ENCODE measurements at regions not wholly inside any gene's neighbourhood (a gene's known extent, or its start where the extent isn't known, plus 50 kb on each side); places are given as distances from the start of the nearest gene placed in this dataset.

DNA sequence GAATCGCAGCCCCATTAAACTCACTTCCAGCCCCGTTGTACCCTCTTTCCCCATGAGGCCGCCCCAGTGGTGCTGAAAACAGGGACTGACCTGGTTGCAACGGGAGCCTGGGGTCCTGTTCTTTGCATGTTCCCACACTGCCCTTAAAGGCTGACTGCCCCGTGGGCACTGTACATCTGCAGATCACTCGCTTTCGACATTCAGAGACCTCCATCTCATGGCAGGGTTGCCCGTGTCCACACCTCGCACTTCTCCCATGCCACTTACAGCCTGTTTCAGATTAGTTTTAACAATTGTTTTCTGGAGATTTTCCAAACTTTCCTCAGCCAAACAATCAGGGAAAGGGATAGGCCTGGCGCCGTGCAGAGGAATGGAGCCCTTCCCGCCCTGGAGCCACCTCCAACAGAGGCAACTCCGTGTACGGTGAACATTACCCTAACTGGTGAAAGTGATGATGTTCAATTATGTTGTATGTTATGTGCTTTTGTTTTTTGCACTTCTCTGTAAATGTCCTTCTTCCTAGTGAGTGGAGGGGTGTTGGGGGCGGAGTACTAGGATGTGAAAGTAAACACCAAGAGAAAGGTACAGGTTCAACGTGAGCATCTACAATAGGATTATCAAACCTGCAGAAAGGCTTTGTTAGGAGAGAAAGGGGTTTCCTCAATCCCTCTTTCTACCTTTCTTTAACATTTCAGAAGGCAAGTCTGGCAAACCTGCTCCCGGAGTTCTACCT is 262.8 kb downstream of the FOXO1 start:
- DNase-seq = no peak

DNA sequence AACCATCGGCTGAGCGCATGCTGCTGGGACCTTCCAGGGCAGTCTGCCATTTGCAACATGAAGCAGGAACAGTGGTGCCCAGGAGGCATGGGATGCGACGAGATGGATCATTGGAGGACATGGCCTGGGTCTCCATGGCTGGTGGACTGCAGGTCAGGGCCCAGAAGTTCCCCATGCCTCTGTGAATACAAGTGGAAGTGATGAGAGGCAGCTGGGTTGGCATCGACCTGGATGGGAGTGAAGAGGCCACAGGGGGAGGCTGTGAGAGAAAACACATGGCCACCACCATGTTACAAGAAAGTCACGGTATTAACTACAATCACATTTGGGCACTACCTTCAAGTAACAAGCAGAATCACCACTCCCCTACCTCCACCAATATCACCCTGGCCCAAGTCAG is 262.0 kb downstream of the FOXO1 start:
- DNase-seq = no peak

DNA sequence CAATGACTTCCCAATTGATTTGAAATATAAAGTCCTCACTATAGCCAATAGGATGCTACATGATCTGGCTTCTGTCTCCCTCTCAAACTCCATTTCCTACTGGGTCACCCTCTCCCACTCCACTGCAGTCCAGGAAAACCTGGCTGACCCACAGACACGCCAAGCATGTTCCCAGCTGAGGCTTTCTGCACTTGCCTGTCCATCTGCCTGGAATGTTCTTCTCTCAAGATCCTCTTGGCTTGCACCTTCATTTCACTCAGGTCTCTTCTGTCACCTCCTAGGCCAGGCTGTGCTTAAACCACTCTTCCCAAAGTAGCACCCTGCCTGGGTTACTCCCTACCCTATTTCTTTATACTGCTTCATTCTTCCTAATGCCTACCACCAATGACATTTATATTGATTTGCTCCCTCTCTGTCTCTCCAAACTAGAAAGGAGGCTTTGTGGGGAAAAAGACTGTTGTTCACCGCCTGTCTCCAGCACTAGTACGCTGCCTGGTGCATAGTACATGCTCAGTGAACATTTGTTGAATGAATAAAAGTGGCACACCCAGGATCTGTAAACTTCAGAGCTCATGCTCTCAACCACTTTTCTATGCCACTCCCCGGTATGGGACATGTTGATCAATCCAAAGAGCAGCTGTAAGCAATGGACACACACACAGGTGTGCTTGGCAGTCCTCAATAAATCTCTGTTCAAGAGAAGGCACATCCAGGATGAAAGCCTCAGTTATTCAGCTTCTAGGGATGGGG is 261.3 kb downstream of the FOXO1 start:
- DNase-seq = no peak

DNA sequence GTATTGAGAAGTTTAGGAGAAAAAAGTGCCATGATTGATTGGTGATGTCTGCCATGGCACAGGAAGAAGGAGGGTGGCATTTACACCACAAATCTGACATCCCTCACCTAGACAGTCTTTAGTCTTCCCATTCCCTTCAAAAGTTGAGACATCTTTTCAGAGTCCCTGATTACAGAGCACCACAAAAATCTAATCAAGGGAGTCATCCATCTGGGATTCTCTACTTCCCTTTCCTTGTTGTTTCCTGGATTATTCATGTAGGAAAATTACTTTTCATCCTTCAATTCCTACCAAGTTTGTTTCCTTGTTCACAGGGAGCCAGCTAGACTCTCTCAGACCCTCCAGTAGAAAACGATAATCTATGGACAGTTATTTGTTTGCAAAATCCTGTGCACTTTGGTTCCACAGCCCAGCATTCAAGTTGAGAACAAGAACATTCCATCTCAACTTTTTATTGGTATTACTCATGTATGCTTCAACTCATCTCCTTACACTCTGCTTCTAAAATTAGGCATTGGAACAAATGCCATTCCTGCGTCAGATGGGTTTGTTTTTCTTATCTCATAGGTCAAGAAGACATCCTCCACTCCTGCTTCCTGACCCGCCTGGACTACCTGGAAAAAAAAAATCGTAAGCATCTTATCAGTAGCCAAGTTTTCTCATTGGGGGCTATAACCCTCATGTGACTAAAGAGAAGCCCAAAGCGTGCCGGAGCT is 259.9 kb downstream of the FOXO1 start:
- DNase-seq = peak; percentile 92

DNA sequence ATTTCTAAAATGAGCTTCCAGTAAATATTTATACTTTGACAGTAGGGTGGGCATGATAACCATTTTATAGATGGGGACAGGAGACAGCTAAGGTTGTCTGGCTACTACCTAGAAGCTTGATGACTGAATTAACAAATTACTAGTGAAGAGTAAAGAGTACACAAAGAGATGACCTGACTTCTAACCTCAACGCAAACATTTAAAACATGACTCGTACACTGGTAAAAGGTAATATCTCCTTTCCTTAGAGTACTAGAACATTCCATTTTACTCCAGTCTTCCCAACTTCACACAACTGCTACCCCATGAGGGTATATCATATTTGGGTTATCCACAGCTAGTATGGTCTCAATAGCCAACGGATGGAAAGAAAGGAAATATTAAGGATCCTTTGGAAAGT is 258.9 kb downstream of the FOXO1 start:
- DNase-seq = no peak

DNA sequence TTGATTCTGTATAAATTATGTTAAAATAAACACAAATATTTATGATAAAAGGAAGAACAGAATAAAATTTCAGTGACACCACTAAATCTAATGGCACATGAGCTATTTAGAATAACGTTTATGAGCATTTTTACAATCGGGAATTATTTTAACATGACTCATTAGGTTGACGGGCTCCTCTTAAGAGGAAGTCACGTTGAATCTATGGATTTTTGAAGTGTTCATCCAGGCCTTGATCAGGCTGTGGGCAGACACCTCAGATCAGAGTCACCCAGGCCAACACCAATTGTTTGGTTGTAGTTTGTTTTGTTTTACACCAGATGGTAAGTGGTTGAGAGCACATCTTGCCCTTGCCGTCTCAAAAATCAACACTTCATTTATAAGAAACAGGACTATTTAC is 257.8 kb downstream of the FOXO1 start:
- peak; percentile 71 for DNase-seq

DNA sequence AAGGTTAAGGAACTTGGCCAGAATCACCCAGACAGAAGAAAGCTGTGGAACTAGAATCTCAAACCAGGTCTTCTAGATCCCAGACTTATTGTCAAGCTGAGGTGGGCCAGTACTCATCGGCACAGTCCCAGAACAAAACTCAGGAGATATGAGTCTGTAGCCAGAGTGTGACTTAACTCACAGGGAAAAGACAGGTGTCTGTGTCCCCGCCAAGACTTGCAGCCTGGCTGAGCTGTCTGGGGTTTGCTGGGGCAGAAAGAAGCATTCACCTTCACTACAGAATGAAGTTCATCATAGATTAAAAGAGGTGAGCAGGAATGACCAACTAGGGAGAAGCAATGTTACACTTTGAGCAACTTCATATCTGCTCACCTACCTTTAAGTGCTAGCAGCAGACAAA is 257.2 kb downstream of the FOXO1 start:
- DNase-seq = no peak

DNA sequence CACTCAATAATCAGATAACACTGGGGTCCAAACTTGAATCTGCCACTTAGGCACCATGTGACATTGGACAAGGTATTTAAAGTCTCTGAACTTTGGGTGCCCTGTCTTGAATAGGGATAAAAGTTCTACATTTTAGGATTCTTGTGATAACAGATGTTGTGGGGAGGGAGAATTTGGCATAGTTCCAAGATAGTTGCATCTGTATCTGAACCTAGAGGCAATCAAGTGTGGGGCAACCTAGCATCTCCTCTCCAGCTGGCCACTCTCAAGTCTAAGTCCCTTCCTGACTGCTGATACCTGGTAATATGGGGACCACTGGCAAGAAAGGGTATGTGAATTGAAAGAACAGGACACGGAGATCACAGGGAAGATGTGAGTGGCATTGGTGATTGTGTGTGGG is 256.1 kb downstream of the FOXO1 start:
- no peak for DNase-seq

DNA sequence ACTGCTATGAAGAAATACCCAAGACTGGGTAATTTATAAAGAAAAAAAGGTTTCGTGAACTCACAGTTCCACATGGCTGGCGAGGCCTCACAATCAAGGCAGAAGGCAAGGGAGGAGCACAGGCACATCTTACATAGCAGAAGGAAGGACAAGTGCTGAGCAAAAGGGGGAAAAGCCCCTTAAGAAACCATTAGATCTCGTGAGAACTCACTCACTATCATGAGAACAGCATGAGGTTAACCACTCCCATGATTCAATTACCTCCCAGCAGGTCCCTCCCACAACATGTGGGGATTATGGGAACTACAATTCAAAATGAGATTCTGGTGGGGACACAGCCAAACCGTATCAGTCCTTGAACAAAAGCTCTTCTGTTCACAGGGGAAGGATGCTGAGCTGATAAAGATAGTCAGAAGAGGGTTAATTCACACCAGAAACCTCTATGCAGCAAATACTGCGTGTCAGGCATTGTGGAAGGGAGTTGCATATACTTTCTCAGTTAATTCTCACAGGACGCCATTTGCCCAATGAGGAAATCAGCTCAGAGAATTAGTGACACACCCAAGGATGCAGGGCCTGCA is 246.2 kb downstream of the FOXO1 start:
- DNase-seq = no peak

DNA sequence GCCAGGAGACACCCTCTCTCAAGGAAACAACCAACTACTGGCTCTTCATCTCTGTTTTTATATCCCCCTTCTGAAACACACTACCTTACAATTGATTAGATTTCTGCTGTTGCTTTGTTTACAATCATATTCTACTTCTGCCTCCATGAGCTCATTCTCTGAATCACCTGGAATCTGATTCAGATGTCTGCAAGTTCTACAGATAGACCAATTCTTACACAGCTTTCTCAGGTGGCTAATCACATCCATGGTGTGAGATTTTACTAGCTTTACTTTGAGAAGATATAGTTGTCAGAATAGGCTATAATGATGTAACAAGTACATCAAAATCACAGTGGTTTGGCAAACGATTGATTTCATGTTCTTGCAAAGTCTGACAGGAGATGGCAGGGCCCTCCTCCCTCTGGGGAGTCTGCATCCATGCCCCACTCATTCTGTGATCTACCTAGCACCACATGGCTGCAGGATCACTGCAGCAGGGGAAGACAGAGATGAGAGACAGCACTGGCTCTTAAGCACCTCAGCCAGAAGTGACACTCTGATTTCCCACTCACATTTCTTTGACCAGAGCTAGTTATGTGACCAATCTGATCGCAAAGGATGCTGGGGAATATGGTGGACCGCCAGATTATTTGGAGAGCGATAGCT is 243.7 kb downstream of the FOXO1 start:
- DNase-seq = no peak

DNA sequence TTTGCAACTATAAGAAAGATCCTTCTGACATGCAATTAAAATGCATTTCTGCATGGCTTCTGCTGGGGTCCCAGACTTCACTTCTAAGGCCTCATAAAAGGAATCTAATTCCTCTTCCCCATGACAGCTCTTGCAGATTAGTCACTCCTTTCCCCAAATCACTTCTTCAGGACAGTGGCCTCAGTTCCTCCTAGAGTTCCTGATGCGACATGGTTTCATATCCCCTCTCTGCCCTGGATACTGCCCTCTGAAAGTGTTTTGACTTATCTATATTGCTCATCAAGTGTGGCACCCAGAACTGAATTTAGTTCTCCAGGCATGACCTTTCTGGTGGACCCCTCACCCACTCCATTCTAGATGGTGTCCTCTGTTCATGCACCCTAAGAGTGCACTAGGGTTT is 238.1 kb downstream of the FOXO1 start:
- DNase-seq = no peak

DNA sequence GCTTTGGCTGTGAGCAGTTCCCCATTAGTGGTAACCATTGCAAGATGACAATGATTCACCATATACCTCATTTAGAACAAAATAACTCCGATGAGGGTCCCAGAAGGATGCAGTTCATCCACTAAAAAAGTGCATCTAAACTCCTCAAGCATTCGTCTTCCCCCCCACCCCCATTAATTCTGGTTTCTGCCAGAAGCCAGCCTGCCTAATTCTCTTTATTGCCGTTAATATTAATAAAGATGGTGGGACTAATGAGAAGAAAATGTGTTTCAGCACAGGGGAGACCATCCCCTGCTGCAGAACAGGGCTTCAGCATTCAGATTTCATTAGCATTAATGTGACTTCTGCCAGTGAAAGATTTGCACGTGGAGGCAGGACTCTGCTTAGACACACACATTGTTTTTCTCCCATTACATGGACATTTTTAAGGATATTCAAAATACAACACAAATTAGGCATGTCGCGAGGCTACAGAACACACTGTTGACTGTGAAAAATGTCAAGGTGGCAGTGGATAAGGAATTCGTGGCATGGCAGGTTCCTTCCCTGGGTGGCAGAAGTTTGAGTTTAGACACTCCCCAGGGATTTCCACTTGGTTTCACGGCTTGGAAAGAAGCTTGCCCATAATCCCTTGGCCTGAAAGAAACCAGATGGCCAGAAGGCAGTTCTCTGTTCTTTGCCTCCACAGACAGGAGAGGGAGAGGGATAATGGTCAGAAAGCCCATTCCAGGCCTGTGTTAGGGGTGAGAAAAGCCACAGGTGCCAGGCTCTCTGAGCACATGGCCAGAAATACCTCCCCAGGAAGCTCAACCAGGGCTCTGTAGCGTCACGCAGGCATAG is 236.5 kb downstream of the FOXO1 start:
- no peak for DNase-seq

DNA sequence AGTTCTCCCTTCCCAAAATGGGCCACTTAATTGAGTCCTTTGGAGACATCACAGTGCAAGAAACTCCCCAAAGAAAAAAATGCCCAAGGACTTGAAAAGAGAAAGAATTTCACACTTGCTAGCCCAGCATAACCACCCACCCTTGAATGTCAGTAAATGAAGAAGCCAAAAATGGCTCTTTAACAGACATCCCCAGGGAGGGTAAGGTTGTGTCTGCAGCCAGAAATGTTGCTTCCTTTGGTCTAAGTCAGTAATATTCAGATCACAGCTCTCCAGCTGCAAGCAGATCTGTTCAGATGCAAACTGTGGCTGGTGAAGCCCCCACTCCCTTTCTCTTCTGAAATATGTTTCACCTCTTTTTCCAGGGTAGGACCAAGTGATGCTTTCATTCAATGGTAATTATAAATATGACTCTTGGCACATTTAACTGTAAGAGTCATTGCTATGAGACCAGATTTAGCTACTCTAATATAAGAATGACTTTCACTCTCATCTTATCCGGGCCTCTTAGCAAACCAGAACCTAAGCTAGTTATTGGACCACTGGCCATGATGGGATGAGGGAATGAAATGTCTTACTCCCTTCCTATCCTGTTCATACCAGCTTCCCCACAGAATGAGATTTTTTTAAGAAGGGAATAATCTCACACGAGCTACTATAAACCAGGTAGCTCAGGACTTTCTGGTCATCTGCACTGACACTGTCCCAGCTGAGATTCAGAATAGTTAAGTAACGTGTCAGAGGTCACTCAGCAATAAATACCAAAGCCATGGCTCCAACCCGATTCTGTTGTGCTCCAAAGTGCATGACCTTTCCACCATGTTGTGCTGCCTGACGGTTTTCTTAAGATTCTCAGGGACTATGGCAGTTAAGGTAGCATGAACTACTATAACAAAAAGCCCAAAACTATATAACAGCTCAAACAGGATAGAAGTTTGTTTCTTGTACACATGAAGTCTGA is 234.1 kb downstream of the FOXO1 start:
- DNase-seq = no peak

DNA sequence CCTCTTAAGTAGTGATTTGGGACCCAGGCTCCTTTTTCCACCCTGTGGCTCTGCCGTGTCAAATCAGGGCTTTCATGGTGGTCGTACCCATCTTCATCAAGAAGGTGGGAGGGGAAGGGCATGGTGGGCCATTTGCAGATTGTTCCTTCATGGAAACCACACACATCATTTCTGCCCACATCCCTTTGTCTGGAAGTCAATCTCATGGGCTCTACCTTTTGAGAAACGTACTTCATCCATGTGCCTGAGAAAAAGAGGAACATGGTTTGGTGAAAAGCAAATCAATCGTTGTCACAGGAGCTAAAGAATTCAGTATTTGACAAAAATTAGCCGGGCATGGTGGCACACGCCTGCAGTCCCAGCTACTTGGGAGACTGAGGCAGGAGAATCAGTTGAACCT is 233.4 kb downstream of the FOXO1 start:
- no peak for DNase-seq

DNA sequence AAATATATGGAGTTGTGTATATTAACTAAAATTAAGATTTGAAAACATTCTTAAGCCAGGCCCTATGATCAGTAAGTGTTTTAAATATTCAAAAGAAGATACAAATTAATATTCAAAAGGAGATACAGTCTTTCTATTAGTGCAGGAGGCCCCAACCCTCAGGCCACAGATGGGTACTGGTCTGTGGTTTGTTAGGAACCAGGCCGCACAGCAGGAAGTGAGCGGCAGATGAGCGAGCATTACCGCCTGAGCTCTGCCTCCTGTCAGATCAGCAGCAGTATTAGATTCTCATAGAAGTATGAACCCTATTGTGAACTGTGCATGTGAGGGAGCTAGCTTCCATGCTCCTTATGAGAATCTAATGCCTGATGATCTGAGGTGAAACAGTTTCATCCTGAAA is 232.9 kb downstream of the FOXO1 start:
- DNase-seq = no peak

DNA sequence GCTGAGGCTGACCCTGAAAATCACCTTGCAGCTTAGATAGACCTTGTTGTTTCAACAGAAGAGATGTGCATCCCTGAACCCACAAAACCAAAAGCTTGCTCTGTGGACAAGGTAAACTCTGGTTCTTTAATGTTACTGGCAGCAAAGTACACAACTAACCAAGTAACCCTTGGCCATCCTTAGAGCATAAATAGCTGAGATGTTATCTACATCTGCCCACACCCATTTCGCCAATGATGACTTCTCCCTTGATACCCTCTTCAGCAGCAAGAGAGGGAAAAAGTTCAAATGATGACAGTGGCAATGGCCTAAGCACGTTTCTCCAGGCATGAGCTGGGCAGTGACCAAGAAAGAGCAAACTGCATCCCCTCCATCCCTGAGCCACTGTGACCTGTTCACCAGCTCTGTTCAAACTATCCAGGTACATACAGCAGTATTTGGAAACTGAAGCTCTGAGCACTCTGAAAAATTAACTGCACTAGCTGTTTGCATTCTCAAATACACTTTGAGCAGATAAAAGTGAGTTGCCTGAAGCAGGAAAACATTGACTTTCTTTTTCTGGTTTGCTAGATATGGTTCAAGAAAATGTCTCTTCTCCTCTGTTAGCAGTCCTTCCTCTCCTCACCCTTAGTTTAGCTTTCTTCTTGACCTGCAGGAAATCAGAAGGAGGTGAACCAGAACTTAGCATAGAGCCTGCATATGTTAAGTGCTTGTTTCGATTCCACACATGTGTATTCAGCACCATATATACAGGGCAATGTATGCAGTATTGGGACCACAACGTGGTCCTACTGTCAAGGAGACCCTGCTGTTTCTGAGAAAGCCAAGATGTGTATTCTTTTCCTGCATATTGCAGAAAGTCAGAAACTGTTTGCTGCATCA is 231.7 kb downstream of the FOXO1 start:
- DNase-seq = no peak

DNA sequence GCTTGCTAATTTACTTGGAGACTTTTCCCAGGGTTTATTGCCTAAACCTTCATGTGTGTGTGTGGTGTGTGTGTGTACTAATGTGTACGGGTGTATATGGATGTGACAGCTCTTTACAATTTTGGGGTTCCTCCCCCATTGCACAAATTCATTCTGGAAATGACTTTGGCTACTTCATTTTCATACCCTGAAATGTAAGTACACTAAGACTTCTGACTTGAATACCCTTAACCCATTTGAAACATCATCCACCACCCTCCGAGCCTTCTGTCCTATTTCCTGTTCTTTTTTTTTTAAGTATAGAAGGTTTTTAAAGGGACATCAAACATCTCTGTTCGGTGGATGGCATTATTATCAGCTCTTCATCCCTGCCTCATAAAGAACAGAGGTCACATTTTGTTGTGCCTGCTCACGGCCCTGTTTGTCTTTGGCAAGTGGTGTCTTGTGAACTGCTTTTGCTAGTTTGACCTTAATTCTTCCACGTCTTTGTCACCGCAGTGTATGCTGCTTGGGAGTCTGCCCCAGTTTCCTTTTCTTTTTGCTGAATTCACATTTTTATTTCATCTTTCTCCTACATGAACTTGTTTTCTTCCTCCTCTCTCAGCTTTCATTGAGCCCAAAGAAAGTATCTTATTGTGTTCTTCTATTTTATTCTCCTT is 228.3 kb downstream of the FOXO1 start:
- DNase-seq = peak; percentile 34

DNA sequence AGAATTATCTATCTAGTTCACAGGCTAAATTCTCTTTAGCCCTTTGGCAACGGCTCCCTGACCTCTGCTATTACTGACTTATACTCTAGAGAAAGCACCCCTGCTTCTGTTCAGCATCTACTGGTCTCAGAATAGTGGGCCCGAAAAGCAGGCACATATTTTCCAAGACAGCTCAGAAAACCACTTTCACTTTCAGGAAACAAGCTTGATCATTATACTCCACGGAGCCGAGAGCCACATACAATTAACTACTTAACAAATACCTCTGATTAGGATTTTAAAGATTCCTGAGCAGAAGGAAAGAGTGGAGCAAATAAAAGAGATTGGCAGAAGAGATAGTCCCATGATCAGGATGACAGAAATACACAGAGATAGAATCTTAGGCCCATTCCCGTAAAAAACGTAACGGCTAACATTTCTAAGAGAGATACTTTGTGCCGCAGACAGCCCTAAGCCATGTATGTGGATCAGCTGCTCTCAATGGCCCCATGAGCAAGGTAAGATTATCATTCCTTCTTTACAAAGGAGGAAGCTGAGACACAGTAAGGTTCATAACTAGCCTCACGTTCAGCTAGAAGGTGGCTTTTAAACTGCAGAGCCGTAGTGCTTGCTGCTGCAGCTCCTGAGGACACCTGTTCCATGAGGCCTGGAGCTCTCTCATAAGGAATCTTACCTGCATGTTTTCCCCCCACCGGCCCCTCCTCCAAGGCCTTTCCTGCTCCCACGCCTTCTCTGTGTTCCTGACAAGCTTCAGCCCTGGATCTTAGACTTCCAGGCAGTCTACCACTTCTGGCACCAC is 227.2 kb downstream of the FOXO1 start:
- DNase-seq = peak; percentile 69
